ENCODE measurements at regions not wholly inside any gene's neighbourhood (a gene's known extent, or its start where the extent isn't known, plus 50 kb on each side); places are given as distances from the start of the nearest gene placed in this dataset.

- H3K4me3 ChIP-seq (ENCODE audit: insufficient read depth, low read depth, low read length), result no peak overlapping the region
- H3K9me3 ChIP-seq (ENCODE audit: control insufficient read depth, low read length), result peaks cover 2% of the 10 kb centered on the region
- no peaks in the 10 kb centered on the region for H3K4me1 ChIP-seq (ENCODE audit: control insufficient read depth, insufficient read depth, low read length)
- H3K36me3 ChIP-seq (ENCODE audit: control insufficient read depth, insufficient read depth, low read length), result no peaks in the 10 kb centered on the region
- no peak overlapping the region for H3K27ac ChIP-seq (ENCODE audit: insufficient read depth, low read depth, low read length, poor library complexity, severe bottlenecking)
- H3K27me3 ChIP-seq (ENCODE audit: control insufficient read depth, insufficient read depth, low read length, poor library complexity, severe bottlenecking), result no peaks in the 10 kb centered on the region
- WGBS, 2 experiments, result 93 to 95% methylated on average over 14 to 15 of the region's 15 CpGs
Observed at GRCh38 chr18:42184685-42185477, 229.8 kb downstream of the PIK3C3 start.

DNA sequence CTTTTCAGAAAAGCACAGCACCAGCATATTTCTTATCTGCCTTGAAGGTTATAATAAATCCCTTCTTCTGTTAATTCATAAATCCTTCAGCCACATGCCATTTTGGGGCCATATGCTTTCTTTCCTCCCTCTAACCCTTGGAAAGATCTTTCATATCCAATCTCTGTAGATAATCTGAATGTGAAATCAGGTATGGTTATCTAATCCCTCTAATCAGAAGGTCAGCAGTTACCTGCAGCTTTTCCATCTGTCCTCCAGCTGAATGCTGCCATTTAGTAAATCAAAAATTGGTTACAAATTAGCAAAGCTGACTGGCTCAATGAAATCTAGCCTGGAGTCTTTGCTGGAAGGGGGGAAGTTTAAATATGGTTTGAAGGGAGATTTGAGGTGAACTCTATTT is 230.5 kb downstream of the PIK3C3 start:
- Histone ChIP-seq H3K4me1 (ENCODE audit: control insufficient read depth, insufficient read depth, low read length) (no peaks in the 10 kb centered on the region), H3K27ac (ENCODE audit: insufficient read depth, low read depth, low read length, poor library complexity, severe bottlenecking) (no peak overlapping the region), H3K27me3 (ENCODE audit: control insufficient read depth, insufficient read depth, low read length, poor library complexity, severe bottlenecking) (no peaks in the 10 kb centered on the region), H3K4me3 (ENCODE audit: insufficient read depth, low read depth, low read length) (no peak overlapping the region), H3K9me3 (ENCODE audit: control insufficient read depth, low read length) (peaks cover 2% of the 10 kb centered on the region), H3K36me3 (ENCODE audit: control insufficient read depth, insufficient read depth, low read length) (no peaks in the 10 kb centered on the region)

- no peaks in the 10 kb centered on the region for H3K36me3 ChIP-seq (ENCODE audit: control insufficient read depth, insufficient read depth, low read length)
- WGBS, 2 experiments, result 88 to 95% methylated on average over 3 of the region's 4 CpGs
- H3K4me3 ChIP-seq (ENCODE audit: insufficient read depth, low read depth, low read length), result no peak overlapping the region
- H3K9me3 ChIP-seq (ENCODE audit: control insufficient read depth, low read length), result peaks cover 2% of the 10 kb centered on the region
- no peaks in the 10 kb centered on the region for H3K27me3 ChIP-seq (ENCODE audit: control insufficient read depth, insufficient read depth, low read length, poor library complexity, severe bottlenecking)
- H3K27ac ChIP-seq (ENCODE audit: insufficient read depth, low read depth, low read length, poor library complexity, severe bottlenecking), result no peak overlapping the region
- no peaks in the 10 kb centered on the region for H3K4me1 ChIP-seq (ENCODE audit: control insufficient read depth, insufficient read depth, low read length)
Observed at GRCh38 chr18:42187611-42188380, 232.8 kb downstream of the PIK3C3 start.

- H3K27ac ChIP-seq (ENCODE audit: insufficient read depth, low read depth, low read length, poor library complexity, severe bottlenecking), result no peak overlapping the region
- WGBS, 2 experiments, result 92 to 96% methylated on average over 3 of the region's 3 CpGs
- no peak overlapping the region for H3K4me3 ChIP-seq (ENCODE audit: insufficient read depth, low read depth, low read length)
- peaks cover 2% of the 10 kb centered on the region for H3K9me3 ChIP-seq (ENCODE audit: control insufficient read depth, low read length)
- no peaks in the 10 kb centered on the region for H3K27me3 ChIP-seq (ENCODE audit: control insufficient read depth, insufficient read depth, low read length, poor library complexity, severe bottlenecking)
- H3K4me1 ChIP-seq (ENCODE audit: control insufficient read depth, insufficient read depth, low read length), result no peaks in the 10 kb centered on the region
- H3K36me3 ChIP-seq (ENCODE audit: control insufficient read depth, insufficient read depth, low read length), result no peaks in the 10 kb centered on the region
Observed at GRCh38 chr18:42190643-42191042, 235.6 kb downstream of the PIK3C3 start.

GRCh38 chr18:42192251-42193248 is 237.5 kb downstream of the PIK3C3 start:
- Histone ChIP-seq H3K27ac (ENCODE audit: insufficient read depth, low read depth, low read length, poor library complexity, severe bottlenecking) (no peak overlapping the region), H3K36me3 (ENCODE audit: control insufficient read depth, insufficient read depth, low read length) (no peaks in the 10 kb centered on the region), H3K4me1 (ENCODE audit: control insufficient read depth, insufficient read depth, low read length) (no peaks in the 10 kb centered on the region), H3K27me3 (ENCODE audit: control insufficient read depth, insufficient read depth, low read length, poor library complexity, severe bottlenecking) (no peaks in the 10 kb centered on the region), H3K9me3 (ENCODE audit: control insufficient read depth, low read length) (peaks cover 2% of the 10 kb centered on the region), H3K4me3 (ENCODE audit: insufficient read depth, low read depth, low read length) (no peak overlapping the region)
- WGBS, 2 experiments, result 91 to 92% methylated on average over 5 of the region's 5 CpGs

DNA sequence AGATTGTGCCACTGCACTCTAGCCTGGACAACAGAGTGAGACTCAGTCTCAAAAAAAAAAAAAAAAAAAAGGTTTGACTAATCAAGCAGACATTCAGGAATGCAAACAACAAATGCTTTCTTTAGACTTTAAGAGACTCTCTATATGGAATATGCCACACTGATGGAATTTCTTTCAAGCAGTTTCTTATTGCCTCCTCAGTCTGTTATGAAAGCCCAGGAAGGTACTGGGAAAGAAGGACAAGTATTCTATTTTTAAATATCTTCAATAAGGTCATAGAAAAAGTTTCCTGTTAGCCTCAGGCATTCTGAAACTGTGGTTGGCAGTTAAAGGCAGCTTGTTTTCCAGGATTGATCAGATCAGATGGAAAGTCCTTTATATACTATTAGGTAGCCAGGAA is 241.6 kb downstream of the PIK3C3 start:
- Histone ChIP-seq H3K36me3 (ENCODE audit: control insufficient read depth, insufficient read depth, low read length) (no peaks in the 10 kb centered on the region), H3K4me1 (ENCODE audit: control insufficient read depth, insufficient read depth, low read length) (no peaks in the 10 kb centered on the region), H3K9me3 (ENCODE audit: control insufficient read depth, low read length) (no peaks in the 10 kb centered on the region), H3K27me3 (ENCODE audit: control insufficient read depth, insufficient read depth, low read length, poor library complexity, severe bottlenecking) (no peaks in the 10 kb centered on the region), H3K27ac (ENCODE audit: insufficient read depth, low read depth, low read length, poor library complexity, severe bottlenecking) (no peak overlapping the region), H3K4me3 (ENCODE audit: insufficient read depth, low read depth, low read length) (no peak overlapping the region)

GRCh38 chr18:42201137-42201536 is 246.1 kb downstream of the PIK3C3 start:
- no peaks in the 10 kb centered on the region for H3K36me3 ChIP-seq (ENCODE audit: control insufficient read depth, insufficient read depth, low read length)
- H3K4me3 ChIP-seq (ENCODE audit: insufficient read depth, low read depth, low read length), result no peak overlapping the region
- H3K27me3 ChIP-seq (ENCODE audit: control insufficient read depth, insufficient read depth, low read length, poor library complexity, severe bottlenecking), result no peaks in the 10 kb centered on the region
- no peaks in the 10 kb centered on the region for H3K4me1 ChIP-seq (ENCODE audit: control insufficient read depth, insufficient read depth, low read length)
- no peak overlapping the region for H3K27ac ChIP-seq (ENCODE audit: insufficient read depth, low read depth, low read length, poor library complexity, severe bottlenecking)
- no peaks in the 10 kb centered on the region for H3K9me3 ChIP-seq (ENCODE audit: control insufficient read depth, low read length)

DNA sequence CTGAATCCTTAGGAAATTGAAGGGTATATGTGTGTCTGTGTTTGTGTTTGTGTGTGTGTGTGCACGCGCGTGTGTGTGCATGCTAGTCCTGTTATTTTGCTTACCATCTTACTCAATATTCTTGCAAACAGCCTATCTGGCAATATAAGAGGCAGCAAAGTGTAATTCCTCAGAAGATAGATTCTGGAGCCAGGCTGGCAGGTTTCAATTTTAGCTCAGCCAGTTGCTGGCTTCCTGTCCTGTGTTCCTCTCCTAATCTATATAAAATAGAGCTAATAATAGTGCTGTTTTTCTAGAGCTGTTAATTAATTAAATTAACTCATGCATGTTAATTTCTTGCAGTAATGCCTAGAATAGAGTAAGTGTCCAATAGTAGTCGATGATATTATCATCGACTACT is 256.2 kb downstream of the PIK3C3 start:
- Histone ChIP-seq H3K36me3 (ENCODE audit: control insufficient read depth, insufficient read depth, low read length) (no peaks in the 10 kb centered on the region), H3K27me3 (ENCODE audit: control insufficient read depth, insufficient read depth, low read length, poor library complexity, severe bottlenecking) (no peaks in the 10 kb centered on the region), H3K4me3 (ENCODE audit: insufficient read depth, low read depth, low read length) (no peak overlapping the region), H3K27ac (ENCODE audit: insufficient read depth, low read depth, low read length, poor library complexity, severe bottlenecking) (no peak overlapping the region), H3K4me1 (ENCODE audit: control insufficient read depth, insufficient read depth, low read length) (no peaks in the 10 kb centered on the region), H3K9me3 (ENCODE audit: control insufficient read depth, low read length) (no peaks in the 10 kb centered on the region)
- 67 to 79% methylated on average over 3 to 5 of the region's 5 CpGs for WGBS, 2 experiments

GRCh38 chr18:42222557-42222956 is 267.5 kb downstream of the PIK3C3 start:
- H3K27ac ChIP-seq (ENCODE audit: insufficient read depth, low read depth, low read length, poor library complexity, severe bottlenecking), result no peak overlapping the region
- no peaks in the 10 kb centered on the region for H3K4me1 ChIP-seq (ENCODE audit: control insufficient read depth, insufficient read depth, low read length)
- H3K9me3 ChIP-seq (ENCODE audit: control insufficient read depth, low read length), result no peaks in the 10 kb centered on the region
- H3K27me3 ChIP-seq (ENCODE audit: control insufficient read depth, insufficient read depth, low read length, poor library complexity, severe bottlenecking), result no peaks in the 10 kb centered on the region
- H3K4me3 ChIP-seq (ENCODE audit: insufficient read depth, low read depth, low read length), result no peak overlapping the region
- no peaks in the 10 kb centered on the region for H3K36me3 ChIP-seq (ENCODE audit: control insufficient read depth, insufficient read depth, low read length)
- 95 to 97% methylated on average over 1 of the region's 1 CpG for WGBS, 2 experiments

DNA sequence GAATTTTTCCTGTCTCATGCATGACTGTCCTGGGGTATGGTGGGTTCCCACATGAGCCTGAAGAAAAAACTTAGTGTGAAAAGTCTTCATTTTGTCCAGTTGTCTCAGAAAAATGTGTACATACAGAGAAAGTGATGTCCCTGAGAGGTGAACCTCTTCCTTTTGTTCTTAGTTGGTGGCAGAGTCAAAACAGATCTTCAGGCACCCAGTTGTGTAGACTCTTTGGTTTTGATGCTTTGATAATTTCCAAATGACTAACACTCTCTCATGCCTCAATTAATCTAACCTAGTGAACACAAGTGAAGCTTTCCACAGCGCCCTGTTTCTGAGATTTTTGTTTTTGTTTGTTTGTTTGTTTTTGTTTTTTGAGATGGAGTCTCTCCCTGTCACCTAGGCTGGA is 273.5 kb downstream of the PIK3C3 start:
- 100% methylated on average over 1 of the region's 1 CpG; no CpG with 5 or more reads in 1 of the 2 experiments for WGBS, 2 experiments
- Histone ChIP-seq H3K27me3 (ENCODE audit: control insufficient read depth, insufficient read depth, low read length, poor library complexity, severe bottlenecking) (no peaks in the 10 kb centered on the region), H3K9me3 (ENCODE audit: control insufficient read depth, low read length) (no peaks in the 10 kb centered on the region), H3K36me3 (ENCODE audit: control insufficient read depth, insufficient read depth, low read length) (no peaks in the 10 kb centered on the region), H3K4me1 (ENCODE audit: control insufficient read depth, insufficient read depth, low read length) (no peaks in the 10 kb centered on the region), H3K4me3 (ENCODE audit: insufficient read depth, low read depth, low read length) (no peak overlapping the region), H3K27ac (ENCODE audit: insufficient read depth, low read depth, low read length, poor library complexity, severe bottlenecking) (no peak overlapping the region)
